GM12878 (cell line): ENCODE measurements at regions not wholly inside any gene's neighbourhood (a gene's known extent, or its start where the extent isn't known, plus 50 kb on each side); places are given as distances from the start of the nearest gene placed in this dataset.

ENCODE experiments used
- BCL11A ChIP-seq: IDR thresholded peaks from 2 replicates; pipeline ENCODE4 v1.6.1; 2011; ENCODE audit warnings: low read depth, low read length
- BRCA1 ChIP-seq: IDR thresholded peaks from 2 replicates; pipeline ENCODE4 v1.6.1; 2011; ENCODE audit warnings: low read depth, low read length, improper control_type of control experiment
- CTCF ChIP-seq, 3 experiments: IDR thresholded peaks in 2 of 3; conservative IDR thresholded peaks in 1 of 3; 2 replicates each; pipeline ENCODE4 v1.5.1; 2011; ENCODE audit warnings: low read depth in 3 of 3, low read length in 3 of 3, mild to moderate bottlenecking in 3 of 3, control low read depth in 2 of 3, moderate library complexity in 2 of 3, inconsistent platforms in 1 of 3, mixed read lengths in 1 of 3; ENCODE audit not compliant: control insufficient read depth in 2 of 3, insufficient read depth in 1 of 3; ENCODE audit errors: extremely low read depth in 1 of 3
- CUX1 ChIP-seq: IDR thresholded peaks from 2 replicates; pipeline ENCODE4 v1.6.1; 2012; ENCODE audit warnings: improper control_type of control experiment, low read depth, low read length; ENCODE audit not compliant: insufficient replicate concordance
- ETV6 ChIP-seq, 2 experiments: fragments of 450-650 bp in 1 of 2; IDR thresholded peaks in 1 of 2; conservative IDR thresholded peaks in 1 of 2; 2 replicates each; pipeline ENCODE4 v1.6.1; 2014; ENCODE audit warnings: antibody characterized with exemption in 1 of 2, borderline replicate concordance in 1 of 2, low read depth in 1 of 2, mild to moderate bottlenecking in 1 of 2, moderate library complexity in 1 of 2
- PBX3 ChIP-seq: IDR thresholded peaks from 2 replicates; pipeline ENCODE4 v1.6.1; 2011; ENCODE audit warnings: mild to moderate bottlenecking, low read depth, low read length, moderate library complexity; ENCODE audit not compliant: insufficient replicate concordance
- POLR2AphosphoS2 ChIP-seq: IDR thresholded peaks from 2 replicates; pipeline ENCODE4 v1.6.1; 2011; ENCODE audit warnings: low read depth, mild to moderate bottlenecking, low read length, improper control_type of control experiment, moderate library complexity
- POLR2AphosphoS5 ChIP-seq: IDR thresholded peaks from 2 replicates; pipeline ENCODE4 v1.6.1; 2011; ENCODE audit warnings: mild to moderate bottlenecking, low read length, inconsistent platforms
- REST ChIP-seq: IDR thresholded peaks from 2 replicates; pipeline ENCODE4 v1.6.1; 2012; ENCODE audit warnings: mild to moderate bottlenecking, low read depth, low read length
- SKIL ChIP-seq: fragments of 450-650 bp; IDR thresholded peaks from 2 replicates; pipeline ENCODE4 v1.6.1; 2017; ENCODE audit warnings: mild to moderate bottlenecking, low read depth, inconsistent platforms; ENCODE audit not compliant: poor library complexity, severe bottlenecking
- SREBF2 ChIP-seq: IDR thresholded peaks from 2 replicates; pipeline ENCODE4 v1.6.1; 2012; ENCODE audit warnings: mild to moderate bottlenecking, low read length
- SRF ChIP-seq, 2 experiments: IDR thresholded peaks; 2 replicates each; pipeline ENCODE4 v1.6.1; 2011; ENCODE audit warnings: low read depth in 2 of 2, low read length in 2 of 2, mild to moderate bottlenecking in 1 of 2, moderate library complexity in 1 of 2
- TCF12 ChIP-seq: IDR thresholded peaks from 2 replicates; pipeline ENCODE4 v1.6.1; 2011; ENCODE audit warnings: low read depth, mild to moderate bottlenecking, low read length

GRCh38 chr7:17411922-17412321 lies 113.5 kb downstream of the AHR start:
- TF ChIP-seq CTCF (IDR thresholded peaks at IDR 0.05 in 2 of 3, conservative IDR thresholded peaks at IDR 0.05 in 1 of 3; ENCODE audit: control insufficient read depth in 2 of 3, extremely low read depth in 1 of 3, insufficient read depth in 1 of 3, low read depth in 3 of 3, low read length in 3 of 3): no peak
- no peak for TF ChIP-seq POLR2AphosphoS2
- no peak for TF ChIP-seq BCL11A
- no peak for TF ChIP-seq SREBF2
- no peak for TF ChIP-seq POLR2AphosphoS5
- no peak for TF ChIP-seq BRCA1
- no peak for TF ChIP-seq REST
- no peak for TF ChIP-seq SRF (IDR thresholded peaks at IDR 0.05; ENCODE audit: low read depth in 2 of 2, low read length in 2 of 2)
- TF ChIP-seq ETV6 (conservative IDR thresholded peaks at IDR 0.05 in 1 of 2, IDR thresholded peaks at IDR 0.05 in 1 of 2; ENCODE audit: borderline replicate concordance in 1 of 2, low read depth in 1 of 2): no peak
- TF ChIP-seq CUX1: no peak
- TF ChIP-seq PBX3: no peak
- TF ChIP-seq SKIL: no peak
- TF ChIP-seq TCF12: no peak
